HEK293 (cell line): ENCODE measurements at regions not wholly inside any gene's neighbourhood (a gene's known extent, or its start where the extent isn't known, plus 50 kb on each side); places are given as distances from the start of the nearest gene placed in this dataset.

Experiments used
- CTCF ChIA-PET: fragments of 350-600 bp; formaldehyde crosslinking; extraction: SDS; loops from one replicate; lab custom pipeline; 2021; ENCODE audit warnings: antibody characterized with exemption; lab: Yijun Ruan, JAX
- POLR2A ChIA-PET: fragments of 300-600 bp; formaldehyde crosslinking; extraction: SDS; loops from one replicate; lab custom pipeline; 2020; ENCODE audit warnings: antibody characterized with exemption, inconsistent platforms; lab: Yijun Ruan, JAX
- H3K27ac ChIP-seq: fragments of 200-500 bp; sonication (Bioruptor generic); 2 replicates; pipeline ENCODE4 v1.5.1; 2014; ENCODE audit warnings: low read depth, low read length, control low read depth, inconsistent platforms; ENCODE audit errors: extremely low read depth
- H3K36me3 ChIP-seq, 2 experiments: fragments of 200-500 bp in 1 of 2; sonication (Bioruptor generic) in 1 of 2; 1 replicate in 1 of 2; 2 replicates in 1 of 2; pipeline ENCODE4 v1.5.1; 2014 to 2017; ENCODE audit warnings: inconsistent platforms in 2 of 2, low read length in 2 of 2; ENCODE audit not compliant: control insufficient read depth in 2 of 2, insufficient read depth in 1 of 2
- H3K4me1 ChIP-seq: fragments of 200-500 bp; sonication (Bioruptor generic); 2 replicates; pipeline ENCODE4 v1.5.1; 2014; ENCODE audit warnings: mild to moderate bottlenecking, low read length, inconsistent platforms; ENCODE audit not compliant: control insufficient read depth, insufficient read depth
- H3K4me3 ChIP-seq: 2 replicates; pipeline ENCODE4 v1.5.1; 2011; ENCODE audit warnings: low read depth, mild to moderate bottlenecking, control low read depth, low read length, moderate library complexity
- H3K9me3 ChIP-seq: fragments of 200-500 bp; sonication (Bioruptor generic); 2 replicates; pipeline ENCODE4 v1.5.1; 2014; ENCODE audit warnings: low read depth, low read length, inconsistent platforms; ENCODE audit not compliant: control insufficient read depth, insufficient read depth
- BCL6B ChIP-seq: fragments of 450-650 bp; formaldehyde crosslinking; IDR thresholded peaks from 2 replicates; pipeline ENCODE4 v1.5.1; 2017; ENCODE audit warnings: missing biosample characterization, missing genetic modification characterization
- CTCF ChIP-seq: fragments of 450-650 bp; formaldehyde crosslinking; IDR thresholded peaks from 2 replicates; pipeline ENCODE4 v1.5.1; 2016; ENCODE audit warnings: missing biosample characterization, missing genetic modification characterization
- KLF10 ChIP-seq: fragments of 450-650 bp; IDR thresholded peaks from 2 replicates; pipeline ENCODE4 v1.5.1; 2018; ENCODE audit warnings: missing biosample characterization, mild to moderate bottlenecking, missing genetic modification characterization
- PATZ1 ChIP-seq: fragments of 450-650 bp; formaldehyde crosslinking; IDR thresholded peaks from 2 replicates; pipeline ENCODE4 v1.5.1; 2016; ENCODE audit warnings: missing biosample characterization, missing genetic modification characterization
- ZBTB48 ChIP-seq: fragments of 450-650 bp; formaldehyde crosslinking; IDR thresholded peaks from 2 replicates; pipeline ENCODE4 v1.5.1; 2016; ENCODE audit warnings: missing biosample characterization, missing genetic modification characterization
- ZBTB7A ChIP-seq: fragments of 450-650 bp; formaldehyde crosslinking; IDR thresholded peaks from 2 replicates; pipeline ENCODE4 v1.5.1; 2016; ENCODE audit warnings: low read depth, missing biosample characterization, missing genetic modification characterization
- ZBTB8A ChIP-seq: fragments of 450-650 bp; formaldehyde crosslinking; IDR thresholded peaks from 2 replicates; pipeline ENCODE4 v1.5.1; 2016; ENCODE audit warnings: missing biosample characterization, missing genetic modification characterization
- ZEB2 ChIP-seq: fragments of 450-650 bp; formaldehyde crosslinking; IDR thresholded peaks from 2 replicates; pipeline ENCODE4 v1.5.1; 2016; ENCODE audit warnings: missing biosample characterization, missing genetic modification characterization
- ZNF157 ChIP-seq: fragments of 450-650 bp; formaldehyde crosslinking; IDR thresholded peaks from 2 replicates; pipeline ENCODE4 v1.5.1; 2016; ENCODE audit warnings: missing biosample characterization, missing genetic modification characterization
- ZNF211 ChIP-seq: fragments of 450-650 bp; formaldehyde crosslinking; IDR thresholded peaks from 2 replicates; pipeline ENCODE4 v1.5.1; 2016; ENCODE audit warnings: low read depth, missing biosample characterization, missing genetic modification characterization
- ZNF280D ChIP-seq: fragments of 450-650 bp; formaldehyde crosslinking; IDR thresholded peaks from 2 replicates; pipeline ENCODE4 v1.5.1; 2016; ENCODE audit warnings: missing biosample characterization, missing genetic modification characterization
- ZNF292 ChIP-seq: fragments of 450-650 bp; formaldehyde crosslinking; IDR thresholded peaks from 2 replicates; pipeline ENCODE4 v1.5.1; 2016; ENCODE audit warnings: low read depth, missing biosample characterization, missing genetic modification characterization, borderline replicate concordance
- ZNF335 ChIP-seq: fragments of 450-650 bp; formaldehyde crosslinking; conservative IDR thresholded peaks from 2 replicates; pipeline ENCODE4 v1.5.1; 2016; ENCODE audit warnings: missing biosample characterization, missing genetic modification characterization
- ZNF48 ChIP-seq: fragments of 450-650 bp; formaldehyde crosslinking; IDR thresholded peaks from 2 replicates; pipeline ENCODE4 v1.5.1; 2016; ENCODE audit warnings: missing biosample characterization, missing genetic modification characterization
- ZNF514 ChIP-seq: fragments of 450-650 bp; formaldehyde crosslinking; IDR thresholded peaks from 2 replicates; pipeline ENCODE4 v1.5.1; 2016; ENCODE audit warnings: missing biosample characterization, missing genetic modification characterization
- ZNF561 ChIP-seq: fragments of 450-650 bp; IDR thresholded peaks from 2 replicates; pipeline ENCODE4 v1.5.1; 2018; ENCODE audit warnings: missing biosample characterization, missing genetic modification characterization, borderline replicate concordance
- ZNF639 ChIP-seq: fragments of 450-650 bp; formaldehyde crosslinking; IDR thresholded peaks from 2 replicates; pipeline ENCODE4 v1.5.1; 2016; ENCODE audit warnings: missing biosample characterization, missing genetic modification characterization
- ZNF777 ChIP-seq: fragments of 450-650 bp; formaldehyde crosslinking; IDR thresholded peaks from 2 replicates; pipeline ENCODE4 v1.5.1; 2017; ENCODE audit warnings: missing biosample characterization, missing genetic modification characterization, borderline replicate concordance
- ZNF830 ChIP-seq: fragments of 450-650 bp; IDR thresholded peaks from 2 replicates; pipeline ENCODE4 v1.5.0; 2018; ENCODE audit warnings: missing biosample characterization, missing genetic modification characterization, low read depth, mild to moderate bottlenecking, moderate library complexity
- ZSCAN5A ChIP-seq: fragments of 450-650 bp; formaldehyde crosslinking; IDR thresholded peaks from 2 replicates; pipeline ENCODE4 v1.5.1; 2016; ENCODE audit warnings: missing biosample characterization, missing genetic modification characterization

- ChIA-PET POLR2A (no interaction called here), CTCF (interaction anchor here (0.6 kb wide), 1 partner anchor 97 kb away, joined by 3 read pairs; no protein-coding TSS in a partner anchor)
- Histone ChIP-seq H3K27ac (no peak overlapping the region), H3K36me3 (no peaks in the 10 kb centered on the region), H3K9me3 (no peaks in the 10 kb centered on the region), H3K4me1 (no peaks in the 10 kb centered on the region), H3K4me3 (no peak overlapping the region)
- TF ChIP-seq PATZ1 (tag by site-specific recombination) (no peak), ZBTB48 (tag by site-specific recombination) (no peak), KLF10 (tag by site-specific recombination) (no peak), ZNF830 (no peak), ZNF335 (tag by site-specific recombination) (no peak), ZNF561 (tag by site-specific recombination) (no peak), ZNF211 (no peak), ZEB2 (tag by site-specific recombination) (no peak), ZBTB8A (tag by site-specific recombination) (no peak), ZSCAN5A (tag by site-specific recombination) (no peak), ZNF777 (tag by site-specific recombination) (no peak), ZBTB7A (tag by site-specific recombination) (no peak), BCL6B (tag by site-specific recombination) (no peak), ZNF639 (tag by site-specific recombination) (no peak), ZNF514 (tag by site-specific recombination) (no peak), CTCF (tag by site-specific recombination) (no peak), ZNF48 (tag by site-specific recombination) (no peak)
Observed at GRCh38 chr17:22514315-22514714, 822.0 kb downstream of the KCNJ18 start.

GRCh38 chr17:22514767-22515320 lies 822.5 kb downstream of the KCNJ18 start:
- Histone ChIP-seq H3K4me3 (no peak overlapping the region), H3K9me3 (no peaks in the 10 kb centered on the region), H3K36me3 (no peaks in the 10 kb centered on the region), H3K4me1 (no peaks in the 10 kb centered on the region), H3K27ac (no peak overlapping the region)
- CTCF ChIA-PET: interaction anchor here (0.6 kb wide), 1 partner anchor 98 kb away, joined by 3 read pairs; no protein-coding TSS in a partner anchor
- POLR2A ChIA-PET: no interaction called here
- no peak for TF ChIP-seq ZNF157
- TF ChIP-seq ZNF292: no peak
- TF ChIP-seq ZNF280D (tag by site-specific recombination): no peak
